OCI-LY3 (cell line): ENCODE measurements at regions not wholly inside any gene's neighbourhood (a gene's known extent, or its start where the extent isn't known, plus 50 kb on each side); places are given as distances from the start of the nearest gene placed in this dataset.

ENCODE experiments used
- H2AFZ ChIP-seq: fragments of 200-600, 300-600 bp; shearing (Covaris generic); 2 replicates; pipeline ENCODE4 v1.6.0; 2014; ENCODE audit warnings: antibody characterized with exemption, low read depth, low read length
- H3K27ac ChIP-seq: fragments of 200-600, 300-600 bp; sonication (generic); 2 replicates; pipeline ENCODE4 v1.5.1; 2014; ENCODE audit warnings: mild to moderate bottlenecking, low read length, moderate library complexity, mixed read lengths
- H3K27me3 ChIP-seq: fragments of 200-600, 300-600 bp; sonication (generic); 2 replicates; pipeline ENCODE4 v1.6.1; 2014; ENCODE audit warnings: low read depth, low read length, mixed read lengths
- H3K36me3 ChIP-seq: fragments of 200-600, 300-600 bp; sonication (generic); replicated peaks from 2 replicates; pipeline ENCODE3; 2014; ENCODE audit warnings: low read depth, low read length, mixed read lengths
- H3K4me1 ChIP-seq: fragments of 300-600, 200-600 bp; sonication (generic); 2 replicates; pipeline ENCODE4 v1.6.1; 2014; ENCODE audit warnings: low read length, mixed read lengths
- H3K4me2 ChIP-seq: fragments of 200-600, 300-600 bp; sonication (generic); 2 replicates; pipeline ENCODE4 v1.6.1; 2014; ENCODE audit warnings: low read length, mixed read lengths
- H3K4me3 ChIP-seq: fragments of 300-600, 200-600 bp; sonication (generic); 2 replicates; pipeline ENCODE4 v1.5.1; 2014; ENCODE audit warnings: antibody characterized with exemption, mild to moderate bottlenecking, low read length, moderate library complexity
- H3K79me2 ChIP-seq: fragments of 300-600, 200-600 bp; shearing (Covaris generic); 2 replicates; pipeline ENCODE4 v1.6.1; 2014; ENCODE audit warnings: mild to moderate bottlenecking, low read length, mixed read lengths
- H3K9ac ChIP-seq: fragments of 300-600, 200-600 bp; shearing (Covaris generic); 2 replicates; pipeline ENCODE4 v1.6.0; 2014; ENCODE audit warnings: mild to moderate bottlenecking, low read length, moderate library complexity
- H3K9me3 ChIP-seq: fragments of 200-600, 300-600 bp; shearing (Covaris generic); 2 replicates; pipeline ENCODE4 v1.6.1; 2014; ENCODE audit warnings: low read length, mixed read lengths; ENCODE audit not compliant: insufficient read depth
- H4K20me1 ChIP-seq: fragments of 200-600, 300-600 bp; sonication (generic); 2 replicates; pipeline ENCODE4 v1.6.1; 2016; ENCODE audit warnings: low read length, mixed read lengths; ENCODE audit not compliant: insufficient read depth
- CTCF ChIP-seq: fragments of 200-600, 300-600 bp; sonication (generic); IDR thresholded peaks from 2 replicates; pipeline ENCODE4 v1.5.1; 2014; ENCODE audit warnings: antibody characterized with exemption, low read length, low read depth
- EZH2phosphoT487 ChIP-seq: fragments of 200-600 bp; shearing (Covaris generic); IDR thresholded peaks from 2 replicates; pipeline ENCODE4 v1.6.1; 2018; ENCODE audit warnings: antibody characterized with exemption, mixed run types, low read depth

GRCh38 chr10:33799281-33799943 is 464.9 kb upstream of the NRP1 start:
- H4K20me1 ChIP-seq, result no peaks in the 10 kb centered on the region
- H3K36me3 ChIP-seq, result no peaks in the 10 kb centered on the region
- H3K27ac ChIP-seq, result no peak overlapping the region
- no peaks in the 10 kb centered on the region for H3K27me3 ChIP-seq
- no peak overlapping the region for H2AFZ ChIP-seq
- no peaks in the 10 kb centered on the region for H3K4me1 ChIP-seq
- no peak overlapping the region for H3K9ac ChIP-seq
- no peaks in the 10 kb centered on the region for H3K9me3 ChIP-seq
- TF ChIP-seq CTCF (no peak), EZH2phosphoT487 (no peak)
- H3K79me2 ChIP-seq, result no peaks in the 10 kb centered on the region
- H3K4me2 ChIP-seq, result no peak overlapping the region
- H3K4me3 ChIP-seq, result no peak overlapping the region

GRCh38 chr10:33798754-33799153 is 464.3 kb upstream of the NRP1 start:
- H3K4me1 ChIP-seq, result no peaks in the 10 kb centered on the region
- no peaks in the 10 kb centered on the region for H3K27me3 ChIP-seq
- no peak overlapping the region for H2AFZ ChIP-seq
- H3K9ac ChIP-seq, result no peak overlapping the region
- H3K27ac ChIP-seq, result no peak overlapping the region
- no peak overlapping the region for H3K4me3 ChIP-seq
- no peaks in the 10 kb centered on the region for H3K79me2 ChIP-seq
- H3K36me3 ChIP-seq, result no peaks in the 10 kb centered on the region
- TF ChIP-seq EZH2phosphoT487 (no peak), CTCF (no peak)
- H3K4me2 ChIP-seq, result no peak overlapping the region
- H4K20me1 ChIP-seq, result no peaks in the 10 kb centered on the region
- H3K9me3 ChIP-seq, result no peaks in the 10 kb centered on the region

DNA sequence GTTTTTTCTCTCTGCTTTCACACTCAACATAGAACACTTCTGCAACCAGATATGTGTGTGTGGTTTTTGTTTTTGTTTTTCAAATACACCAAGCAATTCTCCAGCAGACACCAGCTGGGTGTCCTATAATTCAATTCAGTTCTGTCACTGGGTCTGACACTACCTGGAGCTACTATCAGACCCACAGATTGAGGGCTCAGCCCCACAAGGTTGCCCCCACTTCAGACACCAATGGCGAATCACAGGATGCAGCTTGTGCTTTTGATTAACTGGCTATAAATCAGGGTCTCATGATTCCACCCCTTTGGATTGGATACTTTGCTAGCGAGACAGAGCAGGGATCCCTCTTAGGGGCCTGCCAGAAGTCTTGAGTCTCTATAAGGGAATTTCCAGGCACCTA is 462.2 kb upstream of the NRP1 start:
- H3K27me3 ChIP-seq, result no peaks in the 10 kb centered on the region
- no peak overlapping the region for H2AFZ ChIP-seq
- H3K36me3 ChIP-seq, result no peaks in the 10 kb centered on the region
- no peak overlapping the region for H3K27ac ChIP-seq
- TF ChIP-seq CTCF (no peak), EZH2phosphoT487 (no peak)
- no peak overlapping the region for H3K4me2 ChIP-seq
- H3K9ac ChIP-seq, result no peak overlapping the region
- H3K9me3 ChIP-seq, result no peaks in the 10 kb centered on the region
- H3K79me2 ChIP-seq, result no peaks in the 10 kb centered on the region
- H4K20me1 ChIP-seq, result no peaks in the 10 kb centered on the region
- H3K4me3 ChIP-seq, result no peak overlapping the region
- no peaks in the 10 kb centered on the region for H3K4me1 ChIP-seq

DNA sequence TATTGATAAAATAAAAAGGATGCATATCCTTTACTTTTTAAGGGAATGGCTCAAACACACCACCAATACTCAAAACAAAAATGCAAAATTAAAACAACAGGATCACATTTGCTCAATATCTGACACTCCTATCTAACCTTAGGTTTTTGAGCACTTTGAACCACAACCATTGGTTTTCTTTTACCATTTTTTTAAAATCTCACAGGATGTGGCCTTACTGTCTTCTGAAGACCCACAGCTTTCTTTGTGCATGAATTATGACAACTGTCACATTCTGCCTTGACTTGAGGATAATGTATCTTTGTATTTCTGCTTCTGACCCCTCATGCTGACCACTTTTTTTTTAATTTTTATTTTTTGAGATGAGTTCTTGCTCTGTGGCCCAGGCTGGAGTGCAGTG is 461.1 kb upstream of the NRP1 start:
- Histone ChIP-seq H3K79me2 (no peaks in the 10 kb centered on the region), H3K4me1 (no peaks in the 10 kb centered on the region), H3K4me2 (no peak overlapping the region), H3K27me3 (no peaks in the 10 kb centered on the region), H3K4me3 (no peak overlapping the region), H2AFZ (no peak overlapping the region), H3K9me3 (no peaks in the 10 kb centered on the region), H3K27ac (no peak overlapping the region), H3K9ac (no peak overlapping the region), H4K20me1 (no peaks in the 10 kb centered on the region), H3K36me3 (no peaks in the 10 kb centered on the region)
- TF ChIP-seq CTCF (no peak), EZH2phosphoT487 (no peak)
